HG03097 (cell line): ENCODE measurements at regions not wholly inside any gene's neighbourhood (a gene's known extent, or its start where the extent isn't known, plus 50 kb on each side); places are given as distances from the start of the nearest gene placed in this dataset.
A peak's percentile ranks its signal among the peaks of the same experiment; 100 is the strongest.
"Not testable (repeated sequence)": the region's sequence is repeated elsewhere in the genome, so short reads cannot be mapped to it uniquely, and the experiment has no call there.

Experiments used
- ATAC-seq: cut with Tn5 transposase; IDR thresholded peaks from one replicate; pipeline ENCODE4 v1.9.1; 2021; ENCODE audit not compliant: unreplicated experiment, low FRiP score

DNA sequence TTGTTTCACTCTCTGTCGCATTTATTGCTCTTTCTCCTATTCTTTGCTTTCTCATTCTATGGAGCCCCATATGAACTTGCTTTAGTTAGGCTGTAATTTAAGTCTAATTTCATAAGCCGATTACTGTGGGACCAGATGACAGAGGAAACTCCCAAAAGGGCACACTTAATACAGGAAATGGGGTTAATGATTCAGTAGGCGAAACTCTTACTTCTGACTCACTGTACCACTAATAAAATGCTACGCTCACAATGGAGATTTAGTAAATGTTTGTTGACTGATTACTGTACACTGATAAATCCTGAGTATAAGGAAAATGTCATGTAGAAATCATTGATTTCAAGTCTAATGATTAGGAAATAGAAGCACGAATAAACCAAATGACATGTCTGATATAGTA, 276.4 kb downstream of the KLF5 start:
- ATAC-seq, result peak; percentile 100

DNA sequence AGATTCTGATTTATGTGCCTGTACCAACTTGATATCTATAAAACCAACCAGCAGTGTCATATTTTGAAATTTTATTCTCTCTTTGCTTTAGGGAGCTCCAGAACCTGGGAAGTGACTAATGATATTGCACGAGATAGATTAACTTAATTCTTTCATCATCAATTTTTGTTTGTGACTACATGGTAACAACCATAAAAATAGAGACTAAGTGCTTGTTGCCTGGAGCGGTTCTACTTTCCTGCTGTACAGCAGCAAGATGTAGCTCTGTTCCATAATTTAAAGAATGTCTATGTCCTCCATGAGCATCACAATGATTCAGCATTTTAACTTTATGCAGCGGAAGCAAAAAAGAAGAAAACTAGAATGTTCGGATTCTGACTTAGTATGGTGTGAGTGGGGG, 275.6 kb downstream of the KLF5 start:
- ATAC-seq, result no peak

DNA sequence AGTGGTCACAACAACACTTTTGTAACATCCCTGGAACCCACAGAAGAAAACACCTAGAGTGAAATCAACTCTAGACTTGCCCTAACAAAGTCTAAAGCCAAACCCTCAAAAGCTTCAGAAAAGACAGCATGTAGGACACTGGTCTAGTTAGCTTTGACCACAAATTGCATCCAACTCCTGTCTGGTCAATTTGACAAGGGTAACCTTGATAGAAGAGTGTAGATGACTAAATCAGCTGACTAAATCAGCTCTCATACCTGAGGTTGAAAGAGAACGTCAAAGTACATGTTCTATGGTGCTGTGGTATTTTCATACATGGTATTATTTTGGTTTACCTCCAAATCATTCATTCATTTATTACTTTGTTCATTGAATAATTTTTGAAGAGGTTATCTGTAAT, 272.8 kb downstream of the KLF5 start:
- no peak for ATAC-seq

DNA sequence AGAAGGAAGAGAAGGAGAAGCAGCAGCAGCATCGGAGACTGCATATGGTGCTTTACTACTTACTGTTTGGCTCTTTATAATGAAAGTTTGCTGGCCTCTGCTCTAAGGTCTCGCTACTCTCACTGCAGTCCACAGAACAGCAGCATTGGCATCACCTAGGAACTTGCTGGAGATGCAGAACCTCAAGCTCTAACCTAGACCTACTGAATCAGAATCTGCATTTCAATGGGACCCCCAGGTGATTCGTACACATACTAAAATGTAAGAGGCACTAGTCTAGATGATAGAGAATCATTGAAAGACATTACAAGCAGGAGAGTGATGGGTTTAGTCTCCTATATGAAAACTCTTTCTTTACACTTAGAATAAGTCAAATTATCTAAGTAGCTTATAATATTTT, 270.6 kb downstream of the KLF5 start:
- ATAC-seq, result no peak

DNA sequence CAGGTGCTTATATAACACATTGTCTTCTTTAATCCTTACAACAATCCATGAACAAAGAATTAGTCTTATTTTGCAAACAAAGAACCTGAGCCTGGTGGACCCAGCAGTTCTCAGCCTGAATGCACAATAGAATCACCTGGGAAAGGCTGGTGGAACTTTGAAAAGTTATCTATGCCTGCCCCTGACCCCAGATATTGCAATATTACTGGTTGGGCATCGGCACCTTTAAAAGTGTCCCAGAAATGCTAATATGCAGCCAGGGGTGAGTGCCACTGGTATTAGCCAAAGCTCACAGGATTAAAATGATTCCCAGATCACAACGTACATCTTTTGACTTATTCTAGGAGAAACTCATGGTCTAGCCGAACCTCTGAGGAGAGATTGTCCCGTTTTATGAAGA, 268.8 kb downstream of the KLF5 start:
- no peak for ATAC-seq

DNA sequence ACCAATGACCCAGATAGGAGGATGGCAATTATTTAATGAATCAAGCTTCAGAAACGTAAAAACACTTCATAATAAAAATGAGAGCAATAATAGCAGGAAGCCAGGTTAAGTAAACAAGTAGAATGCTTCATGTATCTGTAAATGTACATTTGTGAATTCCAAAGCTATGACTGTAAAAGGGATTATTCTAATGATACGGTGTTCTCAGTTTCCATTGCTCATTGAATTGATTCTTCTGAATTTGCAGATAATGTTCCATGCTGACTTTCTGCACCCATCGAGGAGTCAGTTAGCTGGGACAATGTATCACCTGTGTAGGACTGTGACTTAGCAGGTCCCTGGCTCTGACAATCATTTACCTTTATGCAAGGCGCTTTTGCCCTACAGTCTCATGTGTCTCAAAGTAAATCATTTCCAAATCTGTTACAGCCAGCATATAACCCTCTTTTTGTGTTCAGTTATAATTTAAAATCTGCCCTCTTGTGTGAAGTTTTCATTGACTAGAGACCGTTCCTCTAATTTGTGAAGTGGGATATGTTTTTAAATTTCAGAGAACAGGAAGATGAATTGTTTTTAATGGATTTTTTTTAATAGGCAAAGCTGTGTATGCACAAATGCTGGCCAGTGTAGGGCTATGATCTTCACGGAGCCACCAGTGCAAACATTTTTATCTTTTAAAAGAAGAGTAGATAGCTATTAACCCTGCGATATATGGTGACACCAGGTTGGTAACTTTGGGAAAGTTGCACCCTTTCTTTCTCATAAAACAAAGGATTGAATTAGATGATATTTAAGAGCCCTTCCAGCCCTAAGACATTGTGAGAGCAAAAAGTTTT, 267.1 kb downstream of the KLF5 start:
- ATAC-seq, result peak; percentile 88

DNA sequence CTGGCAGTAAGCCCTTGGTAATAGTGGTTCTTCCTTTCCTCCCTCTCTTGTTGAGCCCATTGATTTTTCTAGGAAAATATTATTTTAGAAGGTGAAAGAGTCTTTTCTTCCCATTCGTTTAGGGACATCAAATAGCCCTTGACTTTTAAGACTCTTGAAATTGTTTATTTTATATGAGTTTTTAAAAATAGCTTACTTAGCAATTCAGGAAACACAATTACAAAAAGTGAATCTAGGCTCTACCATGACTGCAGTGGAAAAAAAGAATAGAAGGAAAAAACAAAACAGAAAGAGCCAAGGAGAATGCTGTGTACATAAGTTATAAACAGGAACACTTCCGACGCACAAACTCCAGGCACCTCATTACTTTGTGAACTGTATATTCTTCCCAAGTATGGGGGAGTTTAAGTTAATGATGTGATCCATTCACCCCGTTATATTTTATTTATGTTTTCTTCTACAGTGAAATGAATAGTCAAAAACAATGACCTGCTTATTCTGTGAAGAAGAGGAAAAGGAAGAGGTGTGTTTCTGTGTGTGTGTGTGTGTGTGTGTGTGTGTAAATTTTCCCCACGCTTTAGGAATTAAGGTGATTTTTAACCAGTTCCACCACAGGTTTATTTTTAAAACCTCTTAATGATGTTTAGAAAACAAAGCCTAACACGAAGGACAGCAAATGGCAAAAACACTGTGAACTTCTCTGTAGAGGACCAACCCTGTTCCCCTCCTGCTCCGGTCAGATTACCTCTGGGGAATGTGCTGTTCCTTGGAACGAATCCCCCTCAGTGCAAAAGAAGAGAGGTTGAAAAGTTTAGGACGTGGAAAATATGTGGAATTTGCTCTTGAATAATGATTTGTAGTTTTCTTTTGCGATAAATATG, 266.3 kb downstream of the KLF5 start:
- ATAC-seq, result no peak

DNA sequence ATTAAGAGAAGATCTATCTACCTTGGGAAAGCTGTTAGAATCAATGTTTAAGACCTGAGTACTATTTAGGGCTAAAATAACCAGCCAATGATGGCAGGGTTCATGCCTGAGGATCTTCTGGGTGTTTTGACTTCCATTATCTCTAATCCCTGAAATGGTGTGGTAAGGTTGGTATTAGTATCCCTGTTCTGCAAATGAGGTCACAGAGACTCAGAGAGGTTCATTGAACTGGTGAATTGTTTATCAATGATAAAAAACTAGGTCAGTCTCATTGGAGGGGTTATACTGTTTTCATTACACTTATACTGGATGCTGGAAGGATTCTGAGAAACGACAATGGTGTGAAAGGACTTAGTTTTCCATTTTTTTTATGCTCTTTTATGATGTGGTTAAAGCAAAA, 264.8 kb downstream of the KLF5 start:
- no peak for ATAC-seq

DNA sequence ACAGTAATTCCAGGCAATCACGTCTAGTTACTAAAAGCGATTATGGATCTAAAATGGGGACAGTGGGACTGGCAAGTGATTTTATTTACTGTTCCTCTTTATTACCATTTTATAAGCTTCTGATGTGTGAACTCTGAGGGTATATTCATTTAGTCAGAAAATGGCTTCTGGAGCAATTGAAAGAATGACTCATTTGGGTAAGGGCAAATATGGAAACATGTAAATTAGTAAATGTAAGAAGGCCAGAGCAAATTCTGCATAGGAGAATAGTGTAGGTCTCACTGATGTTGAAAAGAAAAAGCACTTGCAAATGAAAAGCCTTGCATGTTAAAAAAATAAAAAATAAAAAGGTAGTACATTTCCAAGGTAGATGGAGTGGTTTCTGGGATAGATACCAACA, 262.2 kb downstream of the KLF5 start:
- no peak for ATAC-seq

DNA sequence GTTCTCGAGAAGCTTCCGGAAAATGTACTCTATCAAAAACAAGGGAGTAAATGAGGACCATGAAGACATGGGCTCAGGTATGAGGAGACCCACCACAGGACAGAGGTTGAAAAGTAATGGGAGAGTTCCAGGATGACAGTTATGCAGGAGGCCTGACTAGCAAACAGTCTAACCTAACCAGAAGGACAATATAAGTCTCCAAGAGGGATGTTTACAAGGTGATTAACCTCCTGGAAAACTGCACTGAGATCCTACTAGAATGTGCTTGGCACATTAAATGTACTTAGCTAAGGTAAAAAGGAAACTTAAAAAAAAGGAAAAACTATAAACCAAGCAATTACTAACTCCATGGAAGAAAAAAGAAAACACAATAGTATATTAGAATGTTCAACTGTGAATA, 258.3 kb downstream of the KLF5 start:
- no peak for ATAC-seq

DNA sequence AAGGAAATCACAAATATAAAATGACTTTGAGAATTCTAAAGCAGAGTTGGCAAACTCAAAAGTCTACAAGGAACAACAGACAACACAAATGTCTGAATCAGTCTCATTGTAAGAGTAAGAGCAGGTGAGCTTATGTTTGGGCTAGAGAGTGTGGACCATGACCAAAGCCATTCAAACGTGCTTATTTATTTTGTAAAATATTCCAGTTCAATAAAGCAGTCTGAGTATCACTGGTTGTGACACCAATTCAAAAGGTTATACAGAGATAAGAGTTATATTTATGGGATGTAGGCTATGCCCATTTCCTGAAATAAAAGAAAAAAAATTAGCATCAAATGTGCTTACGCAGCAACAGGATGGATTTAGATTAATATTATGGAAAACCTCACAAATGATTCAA, 251.6 kb downstream of the KLF5 start:
- ATAC-seq, result no peak

DNA sequence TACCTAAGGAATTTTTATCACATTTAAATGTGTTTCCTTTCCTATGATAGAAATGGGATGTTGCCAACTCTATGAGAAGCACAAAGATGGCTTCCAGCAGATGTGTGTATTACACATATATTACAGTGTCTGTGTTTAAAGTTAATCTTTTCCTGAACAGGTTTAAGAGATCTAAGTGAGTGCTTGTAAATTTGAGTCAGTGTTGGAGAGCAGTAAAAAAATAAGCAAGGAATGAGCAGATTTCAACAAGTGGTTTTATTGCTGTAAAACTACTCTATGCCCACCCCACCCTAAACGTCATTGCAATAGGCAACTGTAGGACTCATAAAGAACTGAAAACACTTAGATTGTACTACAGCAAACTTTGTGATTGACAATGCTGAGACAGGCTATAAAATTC, 248.7 kb downstream of the KLF5 start:
- no peak for ATAC-seq

DNA sequence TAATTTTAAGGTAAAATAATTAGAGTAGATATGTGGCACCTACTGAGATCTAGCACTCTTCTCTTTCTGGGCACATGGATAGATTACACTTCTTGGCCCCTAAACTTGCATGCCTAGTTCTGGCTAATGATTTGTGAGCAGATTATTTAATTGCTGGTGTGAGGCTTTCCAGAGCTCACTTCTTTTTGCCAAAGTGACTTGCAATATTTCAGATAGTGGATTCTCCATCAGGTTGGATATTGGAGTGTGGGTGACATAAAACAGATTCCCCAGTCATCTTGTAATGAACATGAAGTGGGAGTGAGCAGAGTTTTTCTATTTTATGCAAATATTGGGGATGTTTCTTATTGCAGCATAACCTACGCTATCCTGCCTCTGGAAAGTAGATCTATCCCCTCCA, 247.9 kb downstream of the KLF5 start:
- no peak for ATAC-seq

DNA sequence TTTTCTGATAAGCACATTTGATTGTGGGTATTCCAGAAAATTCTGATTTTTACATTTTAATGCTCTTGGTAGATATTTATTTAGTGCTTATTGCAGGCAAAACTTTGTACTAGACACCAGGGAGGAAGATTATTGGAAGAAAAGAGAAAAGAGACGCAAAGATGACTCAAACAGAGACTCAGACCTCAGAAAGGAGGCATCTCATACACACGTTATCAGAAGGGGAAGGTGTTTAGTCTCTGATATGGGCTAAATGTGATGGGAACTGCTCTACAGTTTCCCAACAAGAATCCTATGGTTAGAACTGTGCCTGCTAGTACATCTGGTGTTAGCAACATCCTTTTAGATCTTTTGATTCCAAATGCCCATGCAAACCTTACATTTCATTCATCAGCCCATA, 245.6 kb downstream of the KLF5 start:
- no peak for ATAC-seq

DNA sequence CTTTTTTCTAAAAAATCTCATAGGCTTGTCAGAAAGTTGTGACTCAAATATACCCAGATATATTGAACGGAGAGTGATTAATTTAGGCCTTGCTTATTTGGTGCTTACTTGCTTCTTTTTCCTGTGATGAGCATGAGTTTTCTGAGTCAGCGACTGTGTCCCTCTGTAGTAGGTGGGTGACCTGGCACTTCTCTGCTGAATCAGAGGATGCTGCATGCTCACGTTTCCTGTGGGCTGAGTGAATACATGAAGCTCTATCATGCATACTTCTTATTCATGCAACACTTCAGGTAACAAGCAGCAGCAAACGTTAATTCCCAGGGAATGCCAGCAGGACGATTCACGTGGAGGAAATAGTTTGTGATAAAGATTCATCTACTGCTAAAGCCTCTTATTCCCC, 245.0 kb downstream of the KLF5 start:
- no peak for ATAC-seq

DNA sequence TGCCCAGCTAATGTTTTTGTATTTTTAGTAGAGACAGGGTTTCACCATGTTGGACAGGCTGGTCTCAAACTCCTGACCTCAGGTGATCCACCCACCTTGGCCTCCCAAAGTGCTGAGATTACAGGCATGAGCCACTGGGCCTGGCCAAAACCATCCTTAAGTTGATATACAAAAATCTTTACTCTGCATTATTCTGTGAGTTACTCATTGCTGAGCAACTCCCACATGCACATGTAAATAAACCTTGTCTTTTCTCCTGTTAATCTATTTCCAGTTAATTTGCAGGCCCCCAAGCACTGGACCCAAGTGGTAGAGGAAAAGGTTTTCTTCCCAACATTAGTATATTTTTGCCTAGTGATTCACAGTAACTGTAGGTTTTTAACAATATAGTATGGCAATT, 242.8 kb downstream of the KLF5 start:
- not testable (repeated sequence) for ATAC-seq

DNA sequence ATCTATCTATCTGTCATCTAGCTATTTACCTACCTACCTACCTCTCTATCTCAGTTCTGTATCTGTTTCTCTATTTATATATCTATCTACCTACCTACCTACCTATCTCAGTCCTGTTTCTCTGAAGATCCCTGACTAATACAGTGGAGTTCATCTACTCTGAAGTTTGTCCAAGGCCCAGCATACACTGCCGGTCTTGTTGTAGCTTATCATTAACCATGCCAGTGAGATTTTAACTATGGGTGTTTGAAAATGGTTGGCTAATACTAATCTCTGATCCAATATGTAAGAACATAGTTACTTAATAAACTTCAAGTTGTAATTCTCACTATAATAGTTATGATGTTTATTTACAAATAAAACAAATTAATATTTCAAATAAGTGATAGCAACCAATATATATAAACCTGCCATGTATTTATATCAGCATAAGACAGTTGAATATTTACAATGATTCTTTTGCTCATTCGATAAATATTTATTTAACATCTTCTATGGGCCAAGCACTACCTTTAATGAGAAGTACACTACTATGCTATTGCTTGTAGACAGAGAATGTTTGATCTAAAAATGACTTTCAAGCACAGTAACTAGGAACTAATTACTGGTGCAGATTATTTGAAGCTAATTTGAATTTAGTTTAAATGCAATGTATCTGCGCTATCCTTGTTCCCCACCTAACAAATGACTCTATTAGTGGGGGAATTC, 242.1 kb downstream of the KLF5 start:
- ATAC-seq, result no peak

DNA sequence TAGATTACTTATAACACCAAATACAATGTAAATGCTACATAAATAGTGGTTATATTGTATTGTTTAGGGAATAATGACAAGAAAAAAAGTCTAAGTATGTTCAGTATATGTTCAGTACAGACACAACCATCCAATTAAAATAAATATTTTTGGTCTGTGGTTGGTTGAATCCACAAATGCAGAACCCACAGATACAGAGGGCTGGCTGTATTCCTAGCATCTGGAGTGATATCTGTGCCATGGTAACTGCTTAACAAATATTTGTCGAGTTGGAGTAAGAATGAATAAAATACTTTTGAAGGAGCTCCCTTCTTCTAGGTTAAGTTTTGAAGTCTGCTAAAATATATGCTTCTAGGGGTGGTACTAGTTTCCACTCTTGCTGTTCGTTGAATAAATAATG, 241.0 kb downstream of the KLF5 start:
- ATAC-seq, result no peak

DNA sequence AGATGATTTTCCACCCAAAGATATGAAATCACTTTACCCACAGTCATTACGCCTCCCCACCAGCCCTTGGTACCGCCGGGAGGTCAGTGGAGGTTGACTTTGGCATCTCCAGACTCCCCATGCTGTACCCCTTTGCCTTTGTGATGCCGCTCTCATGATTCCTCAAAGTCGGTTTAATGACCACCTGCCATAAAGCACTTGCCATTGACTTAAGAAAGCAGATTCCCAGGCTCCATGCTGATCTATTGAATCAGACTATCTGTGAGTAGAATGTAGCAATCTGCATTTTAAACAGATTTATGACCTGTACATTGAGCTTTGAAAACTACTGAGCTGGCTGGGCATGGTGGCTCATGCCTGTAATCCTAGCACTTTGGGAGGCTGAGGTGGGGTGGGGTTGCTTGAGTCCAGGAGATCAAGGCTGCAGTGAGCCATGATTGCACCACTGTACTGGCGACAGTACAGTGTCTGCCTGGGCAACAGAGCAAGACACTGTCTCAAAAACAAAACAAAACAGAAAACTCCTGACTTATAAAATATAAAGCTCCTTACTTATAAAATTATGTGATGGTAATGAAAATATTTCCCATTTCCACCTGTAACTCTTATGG, 235.2 kb downstream of the KLF5 start:
- ATAC-seq, result no peak

DNA sequence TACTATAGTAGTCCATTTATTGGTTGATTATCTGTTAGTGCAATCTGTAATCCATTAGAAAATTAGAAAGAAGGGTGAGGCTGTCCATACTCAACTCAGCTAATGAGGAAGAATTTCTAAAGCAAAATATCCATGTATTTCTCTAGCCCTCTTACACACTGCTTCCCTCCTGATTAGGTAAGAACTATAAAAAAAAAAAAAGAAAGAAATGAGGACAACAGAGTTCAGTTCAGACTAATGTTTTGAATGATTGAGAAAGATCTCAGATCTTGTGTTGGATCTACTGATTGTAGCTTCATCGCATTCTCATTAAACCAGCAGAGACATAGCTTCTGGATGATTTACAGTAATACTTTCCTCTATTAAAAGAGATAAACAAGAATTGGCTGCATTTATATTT, 233.3 kb downstream of the KLF5 start:
- no peak for ATAC-seq

DNA sequence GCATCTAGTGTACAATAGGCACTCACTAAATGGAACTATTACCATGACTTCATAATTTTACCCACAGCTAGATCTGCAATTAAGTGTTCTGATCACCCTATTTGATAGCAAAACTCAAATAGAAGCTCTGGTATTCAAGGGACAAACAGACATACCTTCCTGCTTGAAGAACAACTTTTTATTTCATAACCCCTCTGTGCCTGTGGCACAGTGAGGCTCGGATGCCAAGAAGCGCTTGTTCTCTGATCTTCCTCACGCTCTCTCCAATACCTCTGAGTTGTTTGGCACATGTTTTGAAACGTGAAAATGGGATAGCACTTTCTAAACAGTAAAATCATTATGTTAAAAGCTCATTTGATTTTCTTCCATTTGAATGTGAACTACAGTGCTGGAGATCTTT, 232.0 kb downstream of the KLF5 start:
- no peak for ATAC-seq
